Umbilical cord (tissue), 1 donor: ENCODE measurements at regions not wholly inside any gene's neighbourhood (a gene's known extent, or its start where the extent isn't known, plus 50 kb on each side); places are given as distances from the start of the nearest gene placed in this dataset.
A peak's percentile ranks its signal among the peaks of the same experiment; 100 is the strongest.

Experiments
- DNase-seq: peaks from one replicate; pipeline ENCODE4 v3.0.0-alpha.2; 2015; ENCODE audit warnings: low spot score

- no peak for DNase-seq
These were observed 214.2 kb upstream of the PROK2 start for GRCh38 chr3:71998995-71999673.

- no peak for DNase-seq
These were observed 212.2 kb upstream of the PROK2 start for GRCh38 chr3:71997066-71997653.

- DNase-seq = no peak
These were observed 210.0 kb upstream of the PROK2 start for GRCh38 chr3:71994906-71995305.

- no peak for DNase-seq
These were observed 209.3 kb upstream of the PROK2 start for GRCh38 chr3:71994203-71994602.

- no peak for DNase-seq
These were observed 206.7 kb upstream of the PROK2 start for GRCh38 chr3:71991681-71992080.

GRCh38 chr3:71991046-71991445, 206.1 kb upstream of the PROK2 start:
- DNase-seq = no peak

GRCh38 chr3:71990545-71990944, 205.6 kb upstream of the PROK2 start:
- DNase-seq = no peak

- DNase-seq = no peak
These were observed 204.2 kb upstream of the PROK2 start for GRCh38 chr3:71989165-71989564.

GRCh38 chr3:71987828-71988227, 202.9 kb upstream of the PROK2 start:
- no peak for DNase-seq

- DNase-seq = no peak
These were observed 202.3 kb upstream of the PROK2 start for GRCh38 chr3:71987089-71987735.

GRCh38 chr3:71986606-71987005, 201.7 kb upstream of the PROK2 start:
- DNase-seq = no peak

GRCh38 chr3:71984843-71985613, 200.1 kb upstream of the PROK2 start:
- no peak for DNase-seq

- DNase-seq = no peak
These were observed 198.7 kb upstream of the PROK2 start for GRCh38 chr3:71983694-71984093.

- DNase-seq = peak; percentile 31
These were observed 197.7 kb upstream of the PROK2 start for GRCh38 chr3:71982506-71983258.

- DNase-seq = no peak
These were observed 194.2 kb upstream of the PROK2 start for GRCh38 chr3:71979175-71979574.

GRCh38 chr3:71978150-71978721, 193.3 kb upstream of the PROK2 start:
- DNase-seq = no peak

GRCh38 chr3:71977525-71977924, 192.6 kb upstream of the PROK2 start:
- no peak for DNase-seq

GRCh38 chr3:71975573-71975972, 190.6 kb upstream of the PROK2 start:
- no peak for DNase-seq

- DNase-seq = no peak
These were observed 189.8 kb upstream of the PROK2 start for GRCh38 chr3:71974786-71975185.

- no peak for DNase-seq
These were observed 188.5 kb upstream of the PROK2 start for GRCh38 chr3:71973274-71974030.

- DNase-seq = no peak
These were observed 187.1 kb upstream of the PROK2 start for GRCh38 chr3:71972031-71972430.
